Ectodermal cell (in vitro differentiated cells): ENCODE measurements at regions not wholly inside any gene's neighbourhood (a gene's known extent, or its start where the extent isn't known, plus 50 kb on each side); places are given as distances from the start of the nearest gene placed in this dataset.
"Not testable (repeated sequence)": the region's sequence is repeated elsewhere in the genome, so short reads cannot be mapped to it uniquely, and the experiment has no call there.

ENCODE experiments used
- H3K27ac ChIP-seq: 2 replicates; pipeline ENCODE4 v1.7.0; 2013; ENCODE audit warnings: mild to moderate bottlenecking, low read depth, low read length; ENCODE audit not compliant: insufficient read depth, poor library complexity, severe bottlenecking
- H3K27me3 ChIP-seq: 2 replicates; pipeline ENCODE4 v1.7.0; 2013; ENCODE audit warnings: mild to moderate bottlenecking, low read length; ENCODE audit not compliant: insufficient read depth, control insufficient read depth, poor library complexity, severe bottlenecking
- H3K36me3 ChIP-seq: one replicate; pipeline ENCODE4 v1.7.0; 2013; ENCODE audit warnings: low read length; ENCODE audit not compliant: control insufficient read depth, insufficient read depth
- H3K4me1 ChIP-seq: one replicate; pipeline ENCODE4 v1.7.0; 2013; ENCODE audit warnings: low read length; ENCODE audit not compliant: control insufficient read depth, insufficient read depth
- H3K4me3 ChIP-seq: 2 replicates; pipeline ENCODE4 v1.7.0; 2013; ENCODE audit warnings: low read depth, low read length, control low read depth; ENCODE audit not compliant: insufficient read depth
- H3K9me3 ChIP-seq: 2 replicates; pipeline ENCODE4 v1.7.0; 2013; ENCODE audit warnings: mild to moderate bottlenecking, low read length, moderate library complexity; ENCODE audit not compliant: control insufficient read depth
- WGBS, 2 experiments: methylation state at CpG; one replicate each; pipeline ENCODE4 v1.1.7; 2013; ENCODE audit warnings: missing lambda C conversion rate in 2 of 2; 5-methylcytosine and 5-hydroxymethylcytosine counted together

GRCh38 chr4:18113710-18114331, 92.3 kb upstream of the LCORL start:
- 89 to 100% methylated on average over 2 of the region's 2 CpGs for WGBS, 2 experiments
- H3K36me3 ChIP-seq = no peaks in the 10 kb centered on the region
- H3K27ac ChIP-seq = no peak overlapping the region
- H3K27me3 ChIP-seq = no peaks in the 10 kb centered on the region
- H3K4me1 ChIP-seq = no peaks in the 10 kb centered on the region
- no peak overlapping the region for H3K4me3 ChIP-seq
- no peaks in the 10 kb centered on the region for H3K9me3 ChIP-seq

GRCh38 chr4:18111081-18111480, 89.5 kb upstream of the LCORL start:
- H3K4me3 ChIP-seq = no peak overlapping the region
- H3K27ac ChIP-seq = no peak overlapping the region
- H3K4me1 ChIP-seq = no peaks in the 10 kb centered on the region
- H3K27me3 ChIP-seq = no peaks in the 10 kb centered on the region
- 85 to 93% methylated on average over 4 of the region's 4 CpGs for WGBS, 2 experiments
- H3K36me3 ChIP-seq = no peaks in the 10 kb centered on the region
- no peaks in the 10 kb centered on the region for H3K9me3 ChIP-seq

GRCh38 chr4:18110099-18110498, 88.5 kb upstream of the LCORL start:
- WGBS, 2 experiments = 92 to 94% methylated on average over 2 to 6 of the region's 6 CpGs
- Histone ChIP-seq H3K4me1 (no peaks in the 10 kb centered on the region), H3K36me3 (no peaks in the 10 kb centered on the region), H3K27me3 (no peaks in the 10 kb centered on the region), H3K9me3 (no peaks in the 10 kb centered on the region), H3K4me3 (no peak overlapping the region), H3K27ac (no peak overlapping the region)

- Histone ChIP-seq H3K4me3 (no peak overlapping the region), H3K27ac (no peak overlapping the region), H3K27me3 (no peaks in the 10 kb centered on the region), H3K4me1 (no peaks in the 10 kb centered on the region), H3K9me3 (no peaks in the 10 kb centered on the region), H3K36me3 (no peaks in the 10 kb centered on the region)
- WGBS, 2 experiments = 88 to 98% methylated on average over 3 of the region's 3 CpGs
Measured at GRCh38 chr4:18109676-18110075, 88.1 kb upstream of the LCORL start.

- not testable (repeated sequence) for H3K4me3 ChIP-seq, H3K9me3 ChIP-seq, H3K36me3 ChIP-seq, H3K27ac ChIP-seq, H3K27me3 ChIP-seq, H3K4me1 ChIP-seq
- WGBS, 2 experiments = 84 to 92% methylated on average over 4 of the region's 4 CpGs
Measured at GRCh38 chr4:18107848-18108528, 86.4 kb upstream of the LCORL start.

GRCh38 chr4:18106620-18107019, 85.1 kb upstream of the LCORL start:
- Histone ChIP-seq H3K36me3 (no peaks in the 10 kb centered on the region), H3K27me3 (no peaks in the 10 kb centered on the region), H3K4me3 (no peak overlapping the region), H3K4me1 (no peaks in the 10 kb centered on the region), H3K27ac (no peak overlapping the region), H3K9me3 (no peaks in the 10 kb centered on the region)
- 91 to 94% methylated on average over 5 of the region's 5 CpGs for WGBS, 2 experiments

GRCh38 chr4:18105030-18106011, 83.8 kb upstream of the LCORL start:
- no peaks in the 10 kb centered on the region for H3K27me3 ChIP-seq
- no peaks in the 10 kb centered on the region for H3K4me1 ChIP-seq
- H3K36me3 ChIP-seq = no peaks in the 10 kb centered on the region
- H3K9me3 ChIP-seq = no peaks in the 10 kb centered on the region
- no peak overlapping the region for H3K27ac ChIP-seq
- no peak overlapping the region for H3K4me3 ChIP-seq
- whole genome bisulfite sequencing, 2 experiments = 89 to 93% methylated on average over 3 of the region's 4 CpGs

- Histone ChIP-seq H3K27me3 (no peaks in the 10 kb centered on the region), H3K36me3 (no peaks in the 10 kb centered on the region), H3K4me1 (no peaks in the 10 kb centered on the region), H3K27ac (no peak overlapping the region), H3K4me3 (no peak overlapping the region), H3K9me3 (no peaks in the 10 kb centered on the region)
- 95 to 96% methylated on average over 3 of the region's 3 CpGs for WGBS, 2 experiments
Measured at GRCh38 chr4:18103876-18104605, 82.5 kb upstream of the LCORL start.

- Histone ChIP-seq H3K36me3 (no peaks in the 10 kb centered on the region), H3K9me3 (no peaks in the 10 kb centered on the region), H3K27me3 (no peaks in the 10 kb centered on the region), H3K4me3 (no peak overlapping the region), H3K4me1 (no peaks in the 10 kb centered on the region), H3K27ac (no peak overlapping the region)
- 95% methylated on average over 3 of the region's 4 CpGs for WGBS, 2 experiments
Measured at GRCh38 chr4:18100657-18101056, 79.1 kb upstream of the LCORL start.
